Fibroblast of pulmonary artery (primary cell): ENCODE measurements at regions not wholly inside any gene's neighbourhood (a gene's known extent, or its start where the extent isn't known, plus 50 kb on each side); places are given as distances from the start of the nearest gene placed in this dataset.

Experiments
- DNase-seq: peaks from one replicate; pipeline ENCODE4 v3.0.0-alpha.2; 2010; ENCODE audit warnings: low read depth
- H3K4me3 ChIP-seq: replicated peaks from 2 replicates; pipeline ENCODE4 v1.5.1; 2011; ENCODE audit warnings: low read depth, mild to moderate bottlenecking, control low read depth, low read length, moderate library complexity
- TF ChIP-seq, protein P1 (sequence below): IDR thresholded peaks from 2 replicates; pipeline ENCODE4 v1.5.1; 2011; ENCODE audit warnings: mild to moderate bottlenecking, control low read depth, low read length, inconsistent platforms; ENCODE audit errors: missing control alignments

DNA sequence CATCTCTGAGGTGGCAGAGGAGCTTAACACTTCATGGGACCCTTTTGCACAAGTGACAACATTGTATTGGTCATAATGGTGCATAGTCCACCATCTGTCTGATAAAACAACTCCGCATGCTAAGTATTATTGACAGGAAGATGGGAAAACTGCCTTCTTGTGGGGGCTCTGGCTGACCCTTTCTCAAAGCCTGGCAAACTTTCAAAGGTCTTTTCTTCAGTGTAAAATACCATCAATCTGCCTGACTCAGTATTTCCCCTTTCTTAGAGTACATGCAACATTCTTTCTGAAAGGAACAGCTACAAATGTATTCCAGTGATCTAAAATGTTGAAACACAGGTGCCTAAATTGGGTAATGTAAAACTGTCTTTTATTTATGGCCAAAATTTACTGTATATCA lies 89.1 kb downstream of the NAA11 start:
- TF ChIP-seq, protein P1, sequence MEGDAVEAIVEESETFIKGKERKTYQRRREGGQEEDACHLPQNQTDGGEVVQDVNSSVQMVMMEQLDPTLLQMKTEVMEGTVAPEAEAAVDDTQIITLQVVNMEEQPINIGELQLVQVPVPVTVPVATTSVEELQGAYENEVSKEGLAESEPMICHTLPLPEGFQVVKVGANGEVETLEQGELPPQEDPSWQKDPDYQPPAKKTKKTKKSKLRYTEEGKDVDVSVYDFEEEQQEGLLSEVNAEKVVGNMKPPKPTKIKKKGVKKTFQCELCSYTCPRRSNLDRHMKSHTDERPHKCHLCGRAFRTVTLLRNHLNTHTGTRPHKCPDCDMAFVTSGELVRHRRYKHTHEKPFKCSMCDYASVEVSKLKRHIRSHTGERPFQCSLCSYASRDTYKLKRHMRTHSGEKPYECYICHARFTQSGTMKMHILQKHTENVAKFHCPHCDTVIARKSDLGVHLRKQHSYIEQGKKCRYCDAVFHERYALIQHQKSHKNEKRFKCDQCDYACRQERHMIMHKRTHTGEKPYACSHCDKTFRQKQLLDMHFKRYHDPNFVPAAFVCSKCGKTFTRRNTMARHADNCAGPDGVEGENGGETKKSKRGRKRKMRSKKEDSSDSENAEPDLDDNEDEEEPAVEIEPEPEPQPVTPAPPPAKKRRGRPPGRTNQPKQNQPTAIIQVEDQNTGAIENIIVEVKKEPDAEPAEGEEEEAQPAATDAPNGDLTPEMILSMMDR: no peak
- DNase-seq: no peak
- H3K4me3 ChIP-seq: no peak overlapping the region

DNA sequence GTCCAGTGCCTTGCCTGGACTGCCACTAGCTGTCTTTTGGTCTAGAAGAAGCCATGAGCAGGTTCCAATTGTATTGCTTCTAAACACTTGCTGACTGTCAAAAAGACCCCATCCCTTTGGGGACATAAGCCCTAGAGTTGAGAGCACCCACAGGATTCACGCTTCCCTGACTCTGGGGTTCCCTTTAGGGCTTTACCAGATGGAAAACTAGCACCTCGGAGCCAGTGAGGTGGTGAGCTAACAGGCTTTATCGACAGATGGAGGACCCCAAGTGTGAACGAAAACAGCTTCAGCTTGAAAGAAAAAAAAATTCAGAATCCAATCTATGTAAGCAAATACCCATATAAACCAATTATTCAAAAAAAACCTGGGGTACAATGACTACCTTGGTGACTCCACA lies 90.8 kb downstream of the NAA11 start:
- no peak overlapping the region for H3K4me3 ChIP-seq
- no peak for DNase-seq
- TF ChIP-seq, protein P1: no peak

DNA sequence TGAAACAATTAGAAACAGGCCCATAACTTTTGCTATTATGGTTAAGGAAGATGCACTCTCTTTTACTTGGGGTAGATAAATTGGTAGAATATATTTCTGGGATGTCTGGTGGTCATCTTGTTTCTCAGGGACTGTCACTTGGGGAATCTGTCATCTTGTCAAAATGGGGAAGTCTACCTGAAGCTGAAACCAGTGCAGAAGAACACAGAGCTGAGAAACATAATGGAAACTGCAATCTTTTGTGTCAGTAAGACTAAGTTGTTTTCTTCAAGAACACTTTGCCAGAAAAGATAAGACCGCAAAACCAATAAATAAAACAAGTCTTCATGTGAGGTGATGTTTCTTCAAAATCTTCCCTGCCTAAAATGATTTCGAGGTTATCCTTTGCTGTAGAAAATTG lies 92.0 kb downstream of the NAA11 start:
- TF ChIP-seq, protein P1: no peak
- no peak for DNase-seq
- H3K4me3 ChIP-seq: no peak overlapping the region

DNA sequence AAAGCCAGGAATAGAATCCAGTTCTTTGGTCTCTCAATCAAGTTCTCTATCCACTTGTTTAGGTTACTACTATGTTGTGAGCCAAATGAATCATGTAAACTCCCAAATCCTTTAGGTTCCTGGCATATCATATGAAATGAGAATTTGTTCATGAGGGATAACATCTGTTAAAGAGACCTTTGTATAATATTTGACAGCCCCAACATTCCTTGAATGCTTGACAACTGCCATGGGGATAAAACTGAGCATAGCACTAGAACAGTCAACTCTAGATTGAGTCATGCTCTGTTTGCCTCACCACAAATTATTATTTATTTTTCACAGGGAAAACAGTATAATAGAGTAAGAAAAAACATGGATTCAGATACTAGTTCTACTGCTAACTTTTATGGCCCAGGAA lies 93.3 kb downstream of the NAA11 start:
- DNase-seq: peak; percentile 70
- no peak overlapping the region for H3K4me3 ChIP-seq
- TF ChIP-seq, protein P1: no peak

DNA sequence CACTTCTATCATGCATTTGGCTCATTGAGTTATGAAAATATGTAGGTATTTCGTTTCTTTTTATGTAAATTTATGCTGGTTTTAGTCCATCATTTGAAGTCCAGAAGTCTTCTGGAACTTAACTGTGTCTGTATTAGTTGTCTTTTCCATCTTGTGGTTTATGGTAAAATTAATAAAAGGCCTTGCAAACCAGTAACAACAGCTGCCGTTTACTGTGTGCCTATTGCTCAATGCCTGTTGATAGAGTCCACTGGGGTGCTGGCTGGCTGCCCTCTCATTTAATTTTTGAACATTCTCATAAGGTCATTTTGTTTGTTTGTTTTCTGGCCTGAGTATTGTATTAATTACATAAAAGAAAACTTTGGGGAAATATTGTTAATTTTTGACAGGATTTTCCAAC lies 98.0 kb downstream of the NAA11 start:
- peak; percentile 60 for DNase-seq
- TF ChIP-seq, protein P1: no peak
- H3K4me3 ChIP-seq: no peak overlapping the region

DNA sequence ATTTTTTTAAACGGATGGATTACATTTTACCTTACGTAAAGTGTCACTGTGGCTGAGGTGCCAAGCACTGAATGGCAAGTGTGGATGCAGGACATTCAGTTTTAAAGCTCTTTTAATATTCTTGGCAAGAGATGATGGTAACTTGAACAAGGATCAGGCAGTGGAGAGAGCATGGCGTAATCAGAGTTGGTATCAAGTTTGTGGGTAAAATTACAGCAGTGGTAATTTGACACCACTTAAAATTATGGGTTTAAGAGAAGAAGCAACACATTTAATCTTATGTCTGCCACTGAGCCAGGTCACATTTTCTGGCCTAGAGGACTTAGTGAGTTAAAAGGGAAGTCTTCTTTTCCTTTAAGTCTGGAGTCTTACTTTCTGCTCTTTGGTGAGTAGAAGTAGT lies 100.5 kb downstream of the NAA11 start:
- no peak for DNase-seq
- TF ChIP-seq, protein P1: no peak
- H3K4me3 ChIP-seq: no peak overlapping the region

DNA sequence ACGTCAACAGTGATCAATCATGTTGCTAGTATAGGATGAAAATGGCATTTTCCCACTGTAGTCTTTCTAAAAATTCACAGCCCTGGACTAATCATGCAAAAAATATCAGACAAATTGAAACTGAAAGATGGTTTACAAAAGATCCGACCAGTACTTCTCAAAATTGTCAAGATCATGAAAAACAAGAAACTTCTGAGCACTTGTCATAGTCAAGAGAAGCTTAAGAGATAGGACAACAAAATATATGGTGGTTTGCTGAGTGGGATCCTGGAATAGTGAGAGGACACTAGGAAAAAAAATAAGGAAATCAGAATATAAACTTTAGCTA lies 101.1 kb downstream of the NAA11 start:
- no peak overlapping the region for H3K4me3 ChIP-seq
- TF ChIP-seq, protein P1: no peak
- DNase-seq: no peak
